ENCODE measurements at regions not wholly inside any gene's neighbourhood (a gene's known extent, or its start where the extent isn't known, plus 50 kb on each side); places are given as distances from the start of the nearest gene placed in this dataset.

- DNase-seq (ENCODE audit: extremely low read depth in 1 of 4, low spot score in 3 of 4) (no peak), ATAC-seq (no peak), FAIRE-seq (no peak)
- no peak for TF ChIP-seq ZNF398 (CRISPR knock-in tag; IDR thresholded peaks at IDR 0.05)
- no peak for TF ChIP-seq RBM14 (IDR thresholded peaks at IDR 0.05; ENCODE audit: borderline replicate concordance, insufficient read depth, low read depth, low read length)
- TF ChIP-seq FOXK1 (CRISPR knock-in tag; IDR thresholded peaks at IDR 0.05; ENCODE audit: borderline replicate concordance): no peak
- no peak for TF ChIP-seq ZNF212 (CRISPR knock-in tag; IDR thresholded peaks at IDR 0.05)
- TF ChIP-seq NFATC3 (IDR thresholded peaks at IDR 0.05): no peak
- TF ChIP-seq ZNF134 (CRISPR knock-in tag; conservative IDR thresholded peaks at IDR 0.05): no peak
- TF ChIP-seq ATF6 (CRISPR knock-in tag; IDR thresholded peaks at IDR 0.05): no peak
- TF ChIP-seq ZNF263 (CRISPR knock-in tag; IDR thresholded peaks at IDR 0.05; ENCODE audit: borderline replicate concordance): no peak
- TF ChIP-seq RB1 (IDR thresholded peaks at IDR 0.05; ENCODE audit: low read depth): no peak
- no peak for TF ChIP-seq ZNF75A (CRISPR knock-in tag; IDR thresholded peaks at IDR 0.05)
- TF ChIP-seq ZNF717 (CRISPR knock-in tag; IDR thresholded peaks at IDR 0.05): no peak
- TF ChIP-seq IRF2 (CRISPR knock-in tag; IDR thresholded peaks at IDR 0.05): no peak
- no peak for TF ChIP-seq SAFB (IDR thresholded peaks at IDR 0.05; ENCODE audit: borderline replicate concordance, low read depth, low read length)
- no peak for TF ChIP-seq ADNP (tag; IDR thresholded peaks at IDR 0.05)
- TF ChIP-seq CBX3 (IDR thresholded peaks at IDR 0.05; ENCODE audit: borderline replicate concordance in 1 of 2, low read length in 2 of 2): no peak
- TF ChIP-seq NFE2L1 (tag; IDR thresholded peaks at IDR 0.05; ENCODE audit: borderline replicate concordance, low read depth): no peak
- no peak for TF ChIP-seq BRD9 (IDR thresholded peaks at IDR 0.05; ENCODE audit: low read depth, partially characterized antibody)
- H3K36me3 ChIP-seq (ENCODE audit: control insufficient read depth, insufficient read depth, low read length): no peaks in the 10 kb centered on the region
- no peaks in the 10 kb centered on the region for H3K27me3 ChIP-seq (ENCODE audit: control insufficient read depth in 2 of 2, insufficient read depth in 2 of 2, low read length in 2 of 2)
- no peak overlapping the region for H3K4me3 ChIP-seq
- CTCF ChIA-PET (ENCODE audit: low intra/inter-chr PET ratio): no interaction called here
- no TSS peak for BruUV-seq (replicated peaks)
- intact Hi-C loops (cut with micrococcal nuclease) (no loop called here), in situ Hi-C loops (cut with MboI) (no loop called here)
- no peaks in the 10 kb centered on the region for H3K9me3 ChIP-seq (replicated peaks; ENCODE audit: control insufficient read depth, insufficient read depth, low read depth, low read length)
- no peak overlapping the region for H3K9ac ChIP-seq (ENCODE audit: insufficient read depth in 1 of 2, low read depth in 2 of 2, low read length in 2 of 2)
- no peak overlapping the region for H3K27ac ChIP-seq (ENCODE audit: extremely low read depth, low read depth, low read length)
- no peak overlapping the region for H3K4me2 ChIP-seq (ENCODE audit: insufficient read depth, low read length)
- H2AFZ ChIP-seq (ENCODE audit: low read depth, low read length): no peak overlapping the region
- POLR2A ChIA-PET: no interaction called here
- WGBS (ENCODE audit: insufficient coverage, low coverage, missing lambda C conversion rate): 1% methylated on average over 15 of the region's 15 CpGs
- H3K4me1 ChIP-seq (replicated peaks in 1 of 2; ENCODE audit: control insufficient read depth in 2 of 2, insufficient read depth in 2 of 2, low read length in 2 of 2): no peaks in the 10 kb centered on the region
- H3K9me1 ChIP-seq (ENCODE audit: control insufficient read depth, insufficient read depth, low read length): no peaks in the 10 kb centered on the region
- no peaks in the 10 kb centered on the region for H4K20me1 ChIP-seq (replicated peaks; ENCODE audit: control insufficient read depth, insufficient read depth, low read length)
- no peaks in the 10 kb centered on the region for H3K79me2 ChIP-seq (ENCODE audit: control insufficient read depth, insufficient read depth, low read length)
Measured at GRCh38 chr19:57002710-57003109, 117.1 kb upstream of the USP29 start.

Measured in K562 (cell line).